Brain microvascular endothelial cell (primary cell): ENCODE measurements at regions not wholly inside any gene's neighbourhood (a gene's known extent, or its start where the extent isn't known, plus 50 kb on each side); places are given as distances from the start of the nearest gene placed in this dataset.

Experiments
- DNase-seq: peaks from one replicate; pipeline ENCODE4 v3.0.0-alpha.2; 2020
- H3K27ac ChIP-seq: fragments of 250-450 bp; sonication (Bioruptor Pico); 2 replicates; pipeline ENCODE4 v1.5.1; 2020; ENCODE audit warnings: mild to moderate bottlenecking, moderate library complexity
- H3K27me3 ChIP-seq: fragments of 250-450 bp; sonication (Bioruptor Pico); replicated peaks from 2 replicates; pipeline ENCODE4 v1.5.1; 2020; ENCODE audit warnings: mild to moderate bottlenecking
- H3K36me3 ChIP-seq: fragments of 250-450 bp; sonication (Bioruptor Pico); replicated peaks from 2 replicates; pipeline ENCODE4 v1.5.1; 2020; ENCODE audit warnings: mild to moderate bottlenecking
- H3K4me3 ChIP-seq: 2 replicates; pipeline ENCODE4 v1.5.1; 2011; ENCODE audit warnings: low read depth, mild to moderate bottlenecking, control low read depth, low read length, moderate library complexity
- in situ Hi-C: cut with HindIII; loops from 2 replicates; pipeline ENCODE4 v1.10.0; 2017; ENCODE audit warnings: low sequenced_read_pairs, low pct_ligation_motif_present
- TF ChIP-seq, protein P1 (sequence below): IDR thresholded peaks from 2 replicates; pipeline ENCODE4 v1.5.1; 2011; ENCODE audit warnings: low read depth, mild to moderate bottlenecking, moderate library complexity, low read length, control low read depth, inconsistent platforms; ENCODE audit errors: missing control alignments

DNA sequence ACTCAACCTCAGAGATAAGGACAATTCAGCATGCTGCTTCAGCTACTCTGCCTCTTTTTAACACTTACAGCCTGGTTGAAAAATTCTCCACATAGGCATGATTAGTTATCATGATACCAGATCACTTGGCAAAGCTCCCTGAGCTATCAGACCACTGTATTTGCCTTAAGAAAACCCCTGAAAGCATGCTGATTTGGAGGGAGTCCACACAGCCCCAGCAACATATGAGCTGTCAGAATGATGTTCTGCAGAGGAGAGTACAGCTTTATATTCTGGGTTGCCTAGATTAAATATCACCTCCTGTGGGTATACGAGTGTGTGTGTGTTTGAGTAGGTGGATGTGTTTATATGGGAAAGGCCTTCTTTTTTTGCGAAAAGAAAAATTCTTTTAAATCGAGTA is 170.2 kb upstream of the CHRM2 start:
- Histone ChIP-seq H3K27ac (no peak overlapping the region), H3K36me3 (no peaks in the 10 kb centered on the region), H3K27me3 (no peaks in the 10 kb centered on the region), H3K4me3 (no peak overlapping the region)
- TF ChIP-seq, protein P1, sequence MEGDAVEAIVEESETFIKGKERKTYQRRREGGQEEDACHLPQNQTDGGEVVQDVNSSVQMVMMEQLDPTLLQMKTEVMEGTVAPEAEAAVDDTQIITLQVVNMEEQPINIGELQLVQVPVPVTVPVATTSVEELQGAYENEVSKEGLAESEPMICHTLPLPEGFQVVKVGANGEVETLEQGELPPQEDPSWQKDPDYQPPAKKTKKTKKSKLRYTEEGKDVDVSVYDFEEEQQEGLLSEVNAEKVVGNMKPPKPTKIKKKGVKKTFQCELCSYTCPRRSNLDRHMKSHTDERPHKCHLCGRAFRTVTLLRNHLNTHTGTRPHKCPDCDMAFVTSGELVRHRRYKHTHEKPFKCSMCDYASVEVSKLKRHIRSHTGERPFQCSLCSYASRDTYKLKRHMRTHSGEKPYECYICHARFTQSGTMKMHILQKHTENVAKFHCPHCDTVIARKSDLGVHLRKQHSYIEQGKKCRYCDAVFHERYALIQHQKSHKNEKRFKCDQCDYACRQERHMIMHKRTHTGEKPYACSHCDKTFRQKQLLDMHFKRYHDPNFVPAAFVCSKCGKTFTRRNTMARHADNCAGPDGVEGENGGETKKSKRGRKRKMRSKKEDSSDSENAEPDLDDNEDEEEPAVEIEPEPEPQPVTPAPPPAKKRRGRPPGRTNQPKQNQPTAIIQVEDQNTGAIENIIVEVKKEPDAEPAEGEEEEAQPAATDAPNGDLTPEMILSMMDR = no peak
- DNase-seq = no peak
- in situ Hi-C loops = no loop called here

DNA sequence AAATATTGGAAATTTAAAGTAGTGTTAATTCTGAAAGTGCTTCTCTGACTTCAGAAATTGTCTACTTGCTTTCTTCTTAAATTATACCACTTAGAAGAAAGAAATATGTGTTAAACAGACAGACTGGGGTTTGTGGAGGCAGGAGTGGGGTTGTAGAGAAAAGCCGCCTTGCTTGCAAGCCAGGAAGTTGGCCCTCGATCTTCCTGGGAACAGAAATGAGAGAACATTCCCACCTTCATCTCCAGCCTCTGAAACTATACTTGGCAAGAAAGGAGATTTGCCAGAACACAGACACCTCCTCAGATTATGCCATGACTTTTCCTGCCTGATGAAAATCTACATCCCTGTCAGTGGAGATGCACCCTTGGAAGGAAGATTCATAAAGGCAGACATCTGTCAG is 171.2 kb upstream of the CHRM2 start:
- DNase-seq = no peak
- no peaks in the 10 kb centered on the region for H3K36me3 ChIP-seq
- no peak overlapping the region for H3K4me3 ChIP-seq
- H3K27ac ChIP-seq = no peak overlapping the region
- in situ Hi-C loops = no loop called here
- H3K27me3 ChIP-seq = no peaks in the 10 kb centered on the region
- TF ChIP-seq, protein P1 = no peak

DNA sequence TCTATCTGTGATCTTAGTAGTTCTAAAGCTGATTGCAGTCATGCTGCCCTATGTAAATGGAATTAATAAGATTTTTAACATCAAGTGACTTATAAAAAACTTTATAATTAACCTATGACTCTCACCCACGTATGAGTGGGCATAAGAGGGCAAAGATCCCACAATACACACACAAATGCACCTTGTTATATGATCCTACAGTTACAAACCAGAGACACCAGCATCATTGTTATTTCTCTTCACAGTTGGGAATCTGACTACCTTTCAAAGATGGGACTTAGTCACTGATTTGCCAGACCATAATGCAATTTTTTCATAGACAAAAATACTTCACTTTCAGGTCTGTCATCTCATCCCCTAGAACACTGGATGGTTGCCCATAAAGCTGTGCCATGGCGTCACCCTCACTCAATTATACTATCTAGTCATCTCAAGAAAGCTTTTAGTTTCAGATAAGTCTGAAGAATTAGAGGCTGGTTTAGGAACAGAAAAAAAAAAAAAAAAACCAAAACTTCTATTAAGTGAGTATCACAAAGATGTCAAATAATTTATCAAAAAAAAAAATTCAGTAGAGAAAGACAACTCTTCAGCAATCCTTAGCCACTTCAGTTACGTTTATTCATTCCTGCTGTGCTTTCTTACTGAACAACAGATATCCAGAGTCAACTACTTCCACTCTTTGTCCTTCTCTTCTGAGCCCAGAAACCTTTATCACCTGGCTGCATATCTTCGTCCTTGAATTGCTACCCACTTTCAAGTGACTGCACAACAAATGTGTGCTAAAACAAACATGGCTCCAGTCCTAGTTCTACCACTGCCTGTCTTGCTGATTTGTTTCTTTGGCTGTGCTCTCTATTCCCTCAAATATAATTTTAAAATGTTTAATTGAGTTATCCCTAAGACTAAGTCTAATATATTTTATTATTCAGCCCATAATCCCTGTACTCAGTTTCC is 175.0 kb upstream of the CHRM2 start:
- in situ Hi-C loops = no loop called here
- TF ChIP-seq, protein P1 = no peak

DNA sequence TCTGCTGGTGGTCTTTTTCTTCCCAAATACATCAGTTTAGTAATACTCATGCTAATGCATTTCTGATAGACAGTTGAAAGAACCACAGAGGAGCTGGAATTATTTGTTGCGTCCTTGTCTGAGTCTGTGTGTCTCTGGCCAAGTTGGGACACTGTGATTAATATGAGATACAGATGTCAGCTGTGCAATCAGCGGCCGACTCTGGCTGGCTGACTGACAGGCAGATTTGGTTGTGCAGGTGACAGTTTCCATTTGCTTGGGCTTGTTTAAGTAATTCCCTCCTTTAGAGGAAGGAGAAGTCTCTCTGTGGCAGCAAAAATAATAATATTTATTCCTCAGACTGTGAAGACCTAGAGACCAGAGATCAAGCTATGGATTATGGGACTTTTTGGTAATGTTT is 176.2 kb upstream of the CHRM2 start:
- no peaks in the 10 kb centered on the region for H3K36me3 ChIP-seq

More for the DNA sequence above, 175.0 kb upstream of the CHRM2 start:
- no peak overlapping the region for H3K4me3 ChIP-seq
- DNase-seq = no peak
- no peak overlapping the region for H3K27ac ChIP-seq
- no peaks in the 10 kb centered on the region for H3K27me3 ChIP-seq
- H3K36me3 ChIP-seq = no peaks in the 10 kb centered on the region

DNA sequence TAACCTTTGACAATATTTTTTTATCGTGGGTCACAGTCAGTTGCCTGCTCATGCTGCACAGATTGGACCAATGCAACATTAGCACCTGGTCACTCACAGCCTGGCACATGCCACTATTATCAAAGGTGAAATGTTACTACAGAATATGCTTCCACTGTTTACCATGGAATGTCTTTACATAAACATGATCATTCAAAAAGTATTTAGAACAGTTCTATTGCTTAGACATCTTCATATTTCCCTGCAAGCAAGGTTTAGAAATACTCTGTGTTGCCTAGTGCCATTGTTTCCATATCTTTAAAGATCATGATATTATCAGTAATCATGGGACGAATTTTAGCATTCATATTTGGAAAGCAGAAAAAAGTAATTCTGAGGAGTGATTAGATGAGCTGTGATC is 179.9 kb upstream of the CHRM2 start:
- Histone ChIP-seq H3K27me3 (no peaks in the 10 kb centered on the region), H3K4me3 (no peak overlapping the region), H3K27ac (no peak overlapping the region), H3K36me3 (no peaks in the 10 kb centered on the region)
- TF ChIP-seq, protein P1 = no peak
- no peak for DNase-seq
- in situ Hi-C loops = no loop called here

More for the DNA sequence above, 176.2 kb upstream of the CHRM2 start:
- Histone ChIP-seq H3K27me3 (no peaks in the 10 kb centered on the region), H3K4me3 (no peak overlapping the region), H3K27ac (no peak overlapping the region)
- in situ Hi-C loops = no loop called here
- TF ChIP-seq, protein P1 = no peak
- DNase-seq = no peak
